HG02610 (cell line): ENCODE measurements at regions not wholly inside any gene's neighbourhood (a gene's known extent, or its start where the extent isn't known, plus 50 kb on each side); places are given as distances from the start of the nearest gene placed in this dataset.

Source experiments
- ATAC-seq: cut with Tn5 transposase; IDR thresholded peaks from one replicate; pipeline ENCODE4 v1.9.1; 2021; ENCODE audit warnings: mild to moderate bottlenecking, moderate library complexity; ENCODE audit not compliant: unreplicated experiment

DNA sequence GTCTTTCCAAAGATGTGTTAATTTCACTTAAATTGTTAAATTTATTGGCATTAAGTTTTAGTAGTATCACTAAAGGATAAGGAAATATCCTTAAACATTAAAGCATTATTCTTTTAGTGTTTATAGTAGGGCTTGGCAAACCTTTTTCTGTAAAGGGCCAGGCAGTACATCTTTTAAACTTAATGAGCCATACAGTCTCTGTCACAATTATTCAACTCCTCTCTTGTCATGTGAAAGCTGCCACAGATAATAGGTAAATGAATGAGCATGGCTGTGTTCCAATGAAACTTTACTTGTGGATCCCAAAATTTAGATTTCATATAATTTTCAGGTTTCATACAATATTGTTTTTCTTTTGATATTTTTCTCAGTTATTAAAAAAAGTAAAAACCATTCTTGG lies 268.2 kb upstream of the C11orf87 start:
- ATAC-seq: no peak

DNA sequence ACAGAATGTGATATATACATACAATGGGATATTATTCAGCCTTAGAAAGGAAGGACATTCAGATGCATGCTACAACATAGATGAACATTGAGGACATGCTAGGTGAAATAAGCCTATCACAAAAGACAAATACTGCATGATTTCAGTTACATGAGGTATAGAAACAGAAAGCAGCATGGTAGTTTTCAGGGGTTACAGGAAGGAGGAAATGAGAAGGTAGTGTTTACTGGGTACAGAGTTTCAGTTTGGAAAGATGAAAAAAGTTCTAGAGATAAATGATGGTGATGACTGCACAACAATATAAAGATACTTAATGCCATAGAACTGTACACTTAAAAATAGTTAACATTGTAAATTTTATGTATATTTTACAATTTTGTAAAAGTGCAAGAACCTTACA lies 266.7 kb upstream of the C11orf87 start:
- no peak for ATAC-seq

DNA sequence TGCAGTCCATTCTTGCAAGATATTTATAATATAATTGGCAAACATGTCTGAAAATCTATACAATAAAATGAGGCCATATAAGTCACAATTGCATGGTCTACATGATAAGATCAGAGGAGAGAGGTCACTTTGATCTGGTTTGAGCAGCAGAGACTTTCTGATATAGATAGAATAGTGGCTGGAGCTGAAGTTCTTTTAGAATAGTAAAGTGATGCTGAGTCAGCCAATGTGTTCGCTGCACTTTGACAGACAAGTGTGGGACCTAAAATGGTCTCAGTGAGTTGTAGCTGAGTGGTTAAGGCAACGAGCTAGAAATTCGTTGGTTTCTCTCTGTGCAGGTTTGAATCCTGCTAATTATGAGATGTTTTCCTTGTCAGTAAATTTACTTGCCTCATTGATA lies 257.0 kb upstream of the C11orf87 start:
- ATAC-seq: no peak

DNA sequence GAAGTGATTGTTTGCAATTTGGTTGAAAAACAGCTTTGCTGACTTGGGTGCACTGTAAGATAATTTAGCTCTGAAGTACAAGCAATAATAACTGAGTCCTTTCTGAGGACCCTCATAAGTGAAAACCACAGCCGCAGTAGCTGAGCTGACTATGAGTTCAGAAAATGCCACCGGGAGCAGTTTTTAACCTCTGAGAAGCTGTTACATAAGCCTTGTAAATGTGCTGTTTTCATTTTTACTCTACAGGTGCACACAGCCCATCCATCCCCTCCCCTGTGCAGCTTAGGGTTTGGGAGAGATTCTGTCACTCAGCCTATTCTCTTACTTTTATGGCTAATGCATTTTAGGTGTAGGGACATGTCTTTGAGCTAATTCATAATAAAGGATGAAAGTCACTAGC lies 255.5 kb upstream of the C11orf87 start:
- ATAC-seq: no peak

DNA sequence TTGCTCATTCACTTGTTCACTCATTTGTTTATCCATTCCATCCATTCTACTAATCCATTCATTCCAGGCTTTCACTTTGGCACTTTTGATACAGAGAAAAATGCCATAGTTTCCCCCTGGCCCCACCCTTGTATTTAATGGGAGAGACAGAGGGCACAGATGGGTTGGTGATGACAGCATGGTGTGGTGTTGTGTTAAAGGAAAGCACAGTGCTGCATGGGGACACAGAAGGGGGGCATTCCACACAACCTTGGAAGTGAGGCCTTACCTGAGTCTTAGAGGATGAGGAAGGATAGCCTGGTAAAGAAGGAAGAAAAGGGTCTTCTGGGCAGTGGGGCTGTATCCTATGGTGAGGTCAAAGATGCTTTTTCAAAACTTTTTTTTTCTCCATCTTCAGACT lies 248.5 kb upstream of the C11orf87 start:
- no peak for ATAC-seq

DNA sequence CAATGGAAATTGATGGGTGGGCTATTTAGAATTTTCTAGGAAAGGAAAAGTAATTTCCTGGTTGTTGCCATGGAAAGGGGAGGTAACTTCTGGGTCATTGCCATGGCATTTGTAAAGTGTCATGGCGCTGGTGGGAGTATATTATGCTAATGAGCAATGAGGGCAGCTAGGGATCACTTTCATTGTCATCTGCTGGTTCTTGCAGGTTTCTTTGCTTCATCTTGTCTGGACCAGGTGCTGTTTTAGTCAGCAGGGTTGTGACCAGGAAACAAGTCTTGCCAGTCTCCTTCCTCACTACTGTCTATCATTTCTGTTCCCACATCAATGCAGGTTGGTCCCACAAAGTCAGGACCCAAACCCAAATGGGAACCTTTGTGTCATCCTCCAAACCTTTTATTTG lies 237.6 kb upstream of the C11orf87 start:
- no peak for ATAC-seq

DNA sequence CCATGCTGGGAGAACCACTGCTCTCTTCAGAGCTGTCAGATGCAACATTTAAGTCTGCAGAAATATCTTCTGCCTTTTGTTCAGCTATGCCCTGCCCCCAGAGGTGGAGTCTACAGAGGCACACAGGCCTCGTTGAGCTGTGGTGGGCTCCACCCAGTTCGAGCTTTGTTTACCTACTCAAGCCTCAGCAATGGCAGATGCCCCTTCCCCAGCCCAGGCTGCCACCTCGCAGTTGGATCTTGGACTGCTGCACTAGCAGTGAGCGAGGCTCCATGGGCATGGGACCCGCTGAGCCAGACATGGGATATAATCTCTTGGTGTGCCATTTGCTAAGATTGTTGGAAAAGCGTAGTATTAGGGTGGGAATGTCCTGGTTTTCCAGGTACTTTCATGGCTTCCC lies 229.1 kb upstream of the C11orf87 start:
- ATAC-seq: no peak

DNA sequence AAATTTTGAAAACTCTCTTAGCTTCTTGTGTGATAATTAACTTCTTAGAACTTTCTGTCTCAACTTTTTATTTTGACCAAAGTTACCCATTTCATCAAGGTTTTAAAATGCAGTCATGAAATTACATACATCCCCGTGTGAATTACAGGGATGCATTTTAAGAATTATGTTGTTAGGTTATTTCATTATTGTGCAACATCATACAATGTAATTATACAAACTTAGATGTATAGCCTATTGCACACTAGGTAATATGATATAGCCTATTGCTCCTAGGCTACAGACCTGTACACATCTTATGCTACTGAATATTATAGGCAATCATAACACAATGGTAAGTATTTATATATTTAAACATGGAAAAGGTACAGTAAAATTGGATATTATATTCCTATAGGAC lies 228.1 kb upstream of the C11orf87 start:
- no peak for ATAC-seq

DNA sequence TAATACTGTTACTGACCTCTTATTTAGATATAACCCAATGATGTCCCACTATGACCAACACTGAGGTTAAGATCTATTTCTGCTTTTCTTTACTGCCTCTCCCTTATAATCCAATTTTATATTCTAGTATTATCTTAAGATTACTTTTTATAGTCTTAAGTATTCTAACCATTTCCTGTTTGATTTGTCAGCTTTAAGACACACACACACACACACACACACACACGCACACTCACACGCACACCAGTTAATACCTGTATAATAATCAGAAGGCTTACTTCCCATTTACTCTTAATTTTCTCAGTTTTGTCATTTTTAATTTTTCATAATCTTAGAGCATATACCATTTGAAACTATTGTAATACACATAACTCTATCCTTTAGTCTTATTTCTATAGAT lies 226.0 kb upstream of the C11orf87 start:
- ATAC-seq: no peak

DNA sequence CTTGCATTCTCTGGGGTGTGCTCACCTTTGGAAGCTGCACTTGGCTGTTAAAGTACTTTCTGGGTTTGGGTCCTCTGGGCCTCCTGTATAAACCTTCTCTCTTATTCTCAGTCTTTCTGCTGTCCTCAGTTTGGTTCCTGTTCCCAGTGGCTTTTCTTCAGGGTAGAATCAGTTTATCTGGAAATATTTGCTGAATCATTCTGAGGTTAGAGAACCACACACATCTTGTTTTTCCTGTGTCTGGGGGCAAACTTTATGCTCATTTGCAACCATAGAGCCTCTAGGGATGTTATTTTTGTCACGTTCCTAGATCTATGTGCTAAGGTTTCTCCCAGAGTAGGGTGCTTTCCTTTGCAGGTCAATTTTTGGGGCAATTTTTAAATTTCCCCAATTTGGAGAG lies 224.3 kb upstream of the C11orf87 start:
- ATAC-seq: no peak

DNA sequence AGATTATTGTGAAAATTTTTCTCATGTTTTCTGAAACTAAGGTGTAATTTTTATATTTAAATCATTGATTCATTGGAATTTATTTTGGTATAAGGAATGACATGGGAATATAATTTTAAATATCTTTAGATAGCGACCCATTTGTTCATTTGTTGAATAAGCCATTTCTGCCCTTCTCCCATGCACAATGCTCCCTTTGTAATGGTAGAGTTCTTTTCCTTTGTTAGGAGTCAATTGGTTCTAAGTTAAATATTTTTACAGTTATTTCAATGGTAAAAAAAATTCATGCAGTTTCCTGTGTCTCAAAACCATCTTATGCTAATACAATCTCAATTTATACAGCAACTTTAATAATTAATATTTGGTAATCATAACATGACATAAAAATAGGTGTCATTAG lies 218.8 kb upstream of the C11orf87 start:
- no peak for ATAC-seq

DNA sequence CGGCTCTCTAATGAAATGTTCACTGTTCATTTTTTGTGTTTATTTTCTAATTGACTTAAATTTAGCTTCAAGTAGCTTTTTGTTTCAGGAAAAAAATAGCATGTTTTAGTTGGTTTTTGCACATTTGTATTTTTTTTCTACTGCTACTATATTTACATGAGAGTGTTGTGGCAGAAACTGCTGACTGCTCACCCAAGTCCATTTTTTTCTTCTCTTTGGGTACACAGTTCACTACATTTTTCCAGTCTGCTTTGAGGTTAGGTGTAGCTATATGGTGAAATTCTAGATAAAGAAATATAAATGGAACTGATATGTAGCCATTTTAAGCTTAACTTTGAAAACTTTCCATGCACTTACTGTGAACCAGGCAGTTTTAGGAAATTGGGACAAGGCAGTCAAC lies 216.7 kb upstream of the C11orf87 start:
- no peak for ATAC-seq

DNA sequence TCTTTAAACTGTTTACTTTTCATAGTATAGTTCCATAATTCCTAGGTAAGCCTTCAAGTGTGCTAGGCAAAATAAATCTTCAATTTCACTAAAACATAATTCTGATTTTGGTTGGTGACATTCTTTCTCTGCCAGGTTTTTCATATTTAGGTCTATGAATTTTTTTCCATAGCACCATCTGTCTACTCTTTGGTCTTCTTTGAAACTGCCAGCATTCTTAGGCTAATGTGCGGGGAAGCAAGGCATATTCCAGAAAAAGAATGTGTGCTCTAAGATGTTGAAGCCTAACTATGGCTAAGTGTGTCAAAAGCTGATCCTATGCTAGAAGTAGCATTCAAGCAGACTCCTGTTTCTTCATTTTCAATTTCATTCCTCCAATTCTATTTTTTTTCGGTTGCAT lies 213.9 kb upstream of the C11orf87 start:
- ATAC-seq: no peak

DNA sequence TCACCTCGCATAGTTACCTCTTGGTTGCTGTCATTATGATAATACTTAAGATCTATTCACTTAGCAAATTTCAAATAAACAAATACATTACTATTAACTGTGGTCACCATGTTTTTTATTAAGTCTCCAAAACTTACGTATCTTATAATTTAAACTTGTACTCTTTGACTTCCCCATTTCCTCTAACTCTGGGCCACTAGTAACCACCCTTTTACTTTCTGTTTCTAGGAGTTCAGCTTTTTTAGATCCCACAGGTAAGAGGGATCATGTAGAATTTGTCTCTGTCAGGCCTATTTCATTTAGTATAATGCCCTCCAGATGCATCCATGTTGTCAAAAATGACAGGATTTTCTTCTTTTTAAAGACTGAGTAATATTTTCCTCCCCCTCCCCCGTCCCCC lies 212.4 kb upstream of the C11orf87 start:
- no peak for ATAC-seq

DNA sequence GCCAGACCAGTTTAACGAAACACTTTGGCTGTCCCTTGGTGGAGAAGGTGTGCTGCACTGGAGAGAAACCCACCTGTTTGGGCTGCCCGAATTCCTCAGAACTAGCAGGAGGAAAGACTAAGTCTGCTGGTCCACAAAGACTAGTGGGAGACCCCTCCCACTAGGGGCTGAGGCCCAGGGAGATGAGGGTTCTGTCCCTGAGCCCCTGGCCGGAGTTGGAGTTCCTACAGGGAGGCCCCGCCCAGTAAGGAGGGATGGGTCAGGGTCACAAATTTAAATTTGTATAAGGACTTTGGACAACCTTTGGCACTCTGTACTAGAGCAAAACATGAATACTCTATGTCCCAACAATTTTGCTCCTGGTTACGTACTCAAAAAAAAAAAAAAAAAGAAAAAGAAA lies 200.8 kb upstream of the C11orf87 start:
- no peak for ATAC-seq

DNA sequence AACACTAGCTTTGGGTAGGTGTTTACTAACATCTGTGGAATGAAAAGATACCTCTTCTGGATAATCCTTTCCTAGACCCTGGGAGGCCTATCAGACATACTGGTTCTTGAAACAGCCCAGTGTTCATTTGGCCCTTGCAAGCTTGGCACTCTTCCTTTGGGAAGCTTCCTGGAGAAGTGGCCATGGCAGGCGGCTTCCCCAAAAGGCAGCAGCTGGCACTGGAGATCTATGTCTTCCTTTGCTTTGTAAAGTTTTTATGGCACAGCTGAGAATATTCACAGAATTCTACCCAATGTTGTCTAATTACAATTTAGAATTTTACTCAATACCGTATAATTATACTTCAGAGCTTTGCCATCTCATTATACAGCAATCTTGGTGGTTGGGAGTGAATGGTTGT lies 199.2 kb upstream of the C11orf87 start:
- ATAC-seq: no peak

DNA sequence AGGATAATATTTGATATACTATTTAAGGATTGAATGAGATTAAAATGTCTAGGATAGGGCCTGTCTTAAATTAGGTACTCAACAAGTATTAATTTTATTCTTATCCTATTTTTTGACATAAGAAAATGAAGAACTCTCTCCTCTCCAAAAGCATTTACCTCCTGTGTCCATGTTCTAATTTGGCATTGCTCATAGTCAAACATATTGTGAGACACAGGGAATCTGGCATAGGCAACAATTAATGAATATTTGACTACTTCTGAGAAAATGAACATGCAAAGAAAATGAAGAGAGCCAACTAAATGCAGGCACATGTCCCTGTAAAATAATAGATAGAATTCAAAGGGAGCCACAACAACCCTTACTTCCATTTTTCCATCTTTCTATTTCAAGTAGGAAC lies 198.5 kb upstream of the C11orf87 start:
- no peak for ATAC-seq

DNA sequence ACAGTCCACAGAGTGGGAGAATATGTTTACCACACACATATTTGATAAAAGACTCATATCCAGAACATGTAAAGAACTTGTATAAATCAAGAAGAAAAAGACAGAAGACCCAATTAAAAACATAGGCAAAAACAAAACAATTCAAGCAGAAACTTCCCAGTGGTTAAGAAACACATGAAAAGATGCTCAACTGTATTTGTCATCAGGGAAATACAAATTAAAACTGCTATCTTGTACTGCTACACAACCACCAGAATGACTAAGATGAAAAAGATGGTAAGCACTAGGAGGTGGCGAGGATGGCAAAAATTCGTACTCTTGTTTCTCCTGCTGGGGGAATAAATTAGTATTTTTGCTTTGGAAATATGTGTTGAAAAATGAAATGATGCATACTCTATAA lies 192.3 kb upstream of the C11orf87 start:
- no peak for ATAC-seq

DNA sequence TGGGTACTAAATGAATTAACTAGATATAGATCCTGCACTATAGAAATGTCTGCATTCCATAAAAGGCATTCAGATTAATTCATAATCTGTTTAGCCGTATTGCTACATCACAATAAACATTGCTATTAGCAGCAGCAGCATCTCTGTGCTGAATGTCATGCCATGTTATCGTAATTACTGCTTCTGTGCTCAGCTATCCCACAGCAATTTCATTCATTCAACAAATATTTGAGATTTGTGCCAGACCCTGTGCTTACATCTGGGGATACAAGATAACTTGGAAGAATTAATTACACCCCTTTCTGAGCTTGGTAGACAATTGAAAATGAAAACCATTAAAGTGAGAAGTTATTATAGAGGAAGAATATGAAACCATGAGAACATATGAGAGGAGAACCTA lies 185.8 kb upstream of the C11orf87 start:
- ATAC-seq: no peak

DNA sequence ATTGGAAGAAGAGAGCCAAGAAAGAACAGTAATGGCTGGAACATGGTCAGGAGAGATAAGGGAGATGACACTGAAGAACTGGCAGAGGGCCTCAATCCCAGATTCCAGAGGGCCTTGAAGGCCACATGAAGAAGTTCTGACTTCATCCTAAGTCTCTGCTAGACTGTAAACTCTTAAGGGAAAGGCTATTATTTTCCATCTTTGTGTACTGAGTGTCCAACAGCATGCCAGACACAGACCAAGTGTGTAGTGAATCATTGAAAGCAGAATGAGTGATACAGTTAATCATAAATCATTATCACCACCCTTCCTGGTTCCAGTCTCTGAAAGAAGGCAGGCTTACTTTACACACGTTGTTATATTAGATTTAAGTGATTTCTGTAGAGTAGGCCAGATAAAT lies 185.3 kb upstream of the C11orf87 start:
- no peak for ATAC-seq

DNA sequence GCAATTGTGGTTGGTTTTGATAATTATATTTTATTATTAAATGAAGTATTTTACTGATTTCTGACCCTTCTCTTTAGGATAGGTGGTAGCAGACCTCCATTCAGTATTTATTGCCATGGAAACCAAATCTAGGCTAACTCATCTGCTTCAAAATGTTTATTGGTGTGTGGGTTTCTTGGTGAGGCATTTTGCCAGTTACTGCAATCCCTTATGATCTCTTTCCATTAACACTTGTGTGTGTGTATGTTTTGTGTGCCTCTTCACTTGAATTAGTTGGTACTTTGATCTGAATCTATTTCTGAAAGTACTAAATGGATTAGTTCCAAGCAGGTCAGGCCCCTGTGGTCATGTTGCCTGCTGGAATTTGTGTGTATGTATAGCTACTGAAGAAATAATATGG lies 184.4 kb upstream of the C11orf87 start:
- no peak for ATAC-seq

DNA sequence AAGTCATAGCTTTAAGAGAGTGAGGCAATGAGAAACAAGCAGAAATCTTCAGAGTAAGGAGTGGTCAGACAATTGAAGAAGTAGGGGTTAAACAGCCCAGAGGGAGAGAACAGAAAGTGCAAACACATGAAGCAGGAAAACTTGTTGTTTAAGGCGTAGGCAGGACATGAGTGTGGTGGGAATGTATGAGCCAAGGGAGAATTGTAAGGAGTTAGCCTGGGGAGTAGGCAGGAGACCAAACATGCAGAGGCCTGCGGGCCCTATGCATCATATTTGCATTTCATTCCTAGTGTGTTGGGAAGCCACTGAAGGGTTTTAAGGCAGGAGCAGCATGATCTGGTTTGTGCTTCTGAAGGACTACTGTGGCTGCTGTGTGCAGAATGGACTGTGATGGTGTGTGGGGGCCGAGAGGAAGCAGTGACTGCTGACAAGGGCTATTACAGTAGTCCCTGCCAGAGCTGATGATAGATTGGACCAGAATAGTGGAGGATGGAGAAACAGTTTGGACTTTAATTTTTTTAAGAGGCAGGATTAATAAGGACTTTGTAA lies 179.9 kb upstream of the C11orf87 start:
- ATAC-seq: no peak

DNA sequence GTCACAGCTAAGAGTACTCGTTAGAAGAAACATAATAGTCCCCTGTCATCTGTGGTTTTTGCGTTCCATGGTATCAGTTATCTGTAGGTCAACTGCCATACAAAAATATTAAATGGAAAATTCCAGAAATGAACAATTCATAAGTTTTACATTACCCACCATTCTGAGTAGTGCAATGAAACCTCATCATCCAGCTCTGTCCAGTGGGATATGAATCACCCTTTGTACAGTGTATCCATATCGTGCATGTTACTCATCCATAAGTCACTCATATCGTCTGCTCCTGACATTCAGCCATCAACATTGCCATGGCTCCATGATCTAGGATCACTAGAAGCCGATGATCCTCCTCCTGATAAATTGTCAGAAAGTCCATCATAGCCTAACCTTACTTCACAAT lies 174.9 kb upstream of the C11orf87 start:
- no peak for ATAC-seq

DNA sequence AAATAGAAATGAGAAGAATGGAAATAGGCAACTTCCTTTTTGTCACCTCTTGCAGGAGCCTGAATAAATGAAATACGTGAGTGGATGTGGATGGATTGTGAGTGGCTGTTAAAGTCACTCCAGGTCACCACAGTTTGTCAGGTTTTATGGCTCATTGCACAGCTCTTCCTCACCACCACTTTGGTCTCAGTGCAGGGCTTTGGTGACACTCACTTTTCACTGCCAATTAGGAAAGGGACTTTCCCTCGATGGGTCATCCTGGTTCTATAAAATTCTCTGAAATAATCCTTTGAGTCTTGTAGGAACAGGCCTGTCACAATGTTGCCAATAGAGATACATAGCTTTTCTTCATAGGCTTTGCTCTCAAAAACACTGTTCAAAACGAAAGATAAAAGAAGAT lies 172.4 kb upstream of the C11orf87 start:
- no peak for ATAC-seq
